ENCODE measurements at regions not wholly inside any gene's neighbourhood (a gene's known extent, or its start where the extent isn't known, plus 50 kb on each side); places are given as distances from the start of the nearest gene placed in this dataset.
A peak's percentile ranks its signal among the peaks of the same experiment; 100 is the strongest.
"Not testable (repeated sequence)": the region's sequence is repeated elsewhere in the genome, so short reads cannot be mapped to it uniquely, and the experiment has no call there.

DNA sequence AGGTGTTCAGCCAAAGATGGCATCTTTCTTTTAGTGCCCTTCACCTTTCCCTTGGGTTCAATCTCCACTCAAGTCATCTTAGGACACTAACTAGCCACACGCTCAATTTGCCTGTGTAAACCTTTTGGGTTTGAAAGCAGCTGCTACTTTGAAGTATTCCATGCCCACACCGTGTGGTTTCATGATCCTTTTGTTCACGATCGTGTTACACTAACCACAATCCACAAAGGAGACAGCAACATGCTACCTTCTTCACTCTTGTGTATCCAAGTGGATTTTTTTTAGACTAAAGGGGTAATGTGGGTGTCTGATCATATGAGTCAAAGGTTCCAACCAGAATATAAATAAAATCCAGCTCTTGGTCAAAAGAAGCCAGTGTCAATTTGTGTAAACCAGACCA, 122.7 kb upstream of the FAR2 start:
- DNase-seq: no peak
- Histone ChIP-seq H3K36me3 (ENCODE audit: control insufficient read depth, insufficient read depth, low read length) (no peaks in the 10 kb centered on the region), H3K4me3 (ENCODE audit: low read length) (no peak overlapping the region), H3K27ac (ENCODE audit: low read length) (no peak overlapping the region), H3K9me3 (ENCODE audit: control insufficient read depth, low read depth, low read length) (no peaks in the 10 kb centered on the region), H3K27me3 (ENCODE audit: control insufficient read depth, insufficient read depth, low read length) (no peaks in the 10 kb centered on the region), H3K4me1 (ENCODE audit: control insufficient read depth, insufficient read depth, low read length) (peaks cover 3% of the 10 kb centered on the region)
- WGBS (ENCODE audit: insufficient coverage, low lambda C conversion rate): no CpG with 5 or more reads among the region's 4 CpGs

- H3K4me3 ChIP-seq (ENCODE audit: low read length); H3K36me3 ChIP-seq (ENCODE audit: control insufficient read depth, insufficient read depth, low read length); H3K4me1 ChIP-seq (ENCODE audit: control insufficient read depth, insufficient read depth, low read length); H3K27me3 ChIP-seq (ENCODE audit: control insufficient read depth, insufficient read depth, low read length); DNase-seq; H3K9me3 ChIP-seq (ENCODE audit: control insufficient read depth, low read depth, low read length); H3K27ac ChIP-seq (ENCODE audit: low read length): not testable (repeated sequence)
- WGBS (ENCODE audit: insufficient coverage, low lambda C conversion rate): 84% methylated on average over 3 of the region's 8 CpGs
Measured at GRCh38 chr12:29029484-29029883, 119.6 kb upstream of the FAR2 start.

GRCh38 chr12:29030006-29030405, 119.1 kb upstream of the FAR2 start:
- Histone ChIP-seq H3K36me3 (ENCODE audit: control insufficient read depth, insufficient read depth, low read length) (no peaks in the 10 kb centered on the region), H3K4me1 (ENCODE audit: control insufficient read depth, insufficient read depth, low read length) (no peaks in the 10 kb centered on the region), H3K27me3 (ENCODE audit: control insufficient read depth, insufficient read depth, low read length) (no peaks in the 10 kb centered on the region), H3K4me3 (ENCODE audit: low read length) (no peak overlapping the region), H3K9me3 (ENCODE audit: control insufficient read depth, low read depth, low read length) (no peaks in the 10 kb centered on the region), H3K27ac (ENCODE audit: low read length) (no peak overlapping the region)
- 88% methylated on average over 1 of the region's 1 CpG for WGBS (ENCODE audit: insufficient coverage, low lambda C conversion rate)
- DNase-seq: no peak

- no peaks in the 10 kb centered on the region for H3K9me3 ChIP-seq (ENCODE audit: control insufficient read depth, low read depth, low read length)
- H3K4me1 ChIP-seq (ENCODE audit: control insufficient read depth, insufficient read depth, low read length): no peaks in the 10 kb centered on the region
- no peaks in the 10 kb centered on the region for H3K36me3 ChIP-seq (ENCODE audit: control insufficient read depth, insufficient read depth, low read length)
- no peaks in the 10 kb centered on the region for H3K27me3 ChIP-seq (ENCODE audit: control insufficient read depth, insufficient read depth, low read length)
- H3K27ac ChIP-seq (ENCODE audit: low read length): no peak overlapping the region
- H3K4me3 ChIP-seq (ENCODE audit: low read length): no peak overlapping the region
- DNase-seq: no peak
- 100% methylated on average over 1 of the region's 2 CpGs for WGBS (ENCODE audit: insufficient coverage, low lambda C conversion rate)
Measured at GRCh38 chr12:29032446-29032845, 116.6 kb upstream of the FAR2 start.

GRCh38 chr12:29033519-29033918, 115.6 kb upstream of the FAR2 start:
- H3K36me3 ChIP-seq (ENCODE audit: control insufficient read depth, insufficient read depth, low read length): no peaks in the 10 kb centered on the region
- WGBS (ENCODE audit: insufficient coverage, low lambda C conversion rate): no CpG with 5 or more reads among the region's 2 CpGs

DNA sequence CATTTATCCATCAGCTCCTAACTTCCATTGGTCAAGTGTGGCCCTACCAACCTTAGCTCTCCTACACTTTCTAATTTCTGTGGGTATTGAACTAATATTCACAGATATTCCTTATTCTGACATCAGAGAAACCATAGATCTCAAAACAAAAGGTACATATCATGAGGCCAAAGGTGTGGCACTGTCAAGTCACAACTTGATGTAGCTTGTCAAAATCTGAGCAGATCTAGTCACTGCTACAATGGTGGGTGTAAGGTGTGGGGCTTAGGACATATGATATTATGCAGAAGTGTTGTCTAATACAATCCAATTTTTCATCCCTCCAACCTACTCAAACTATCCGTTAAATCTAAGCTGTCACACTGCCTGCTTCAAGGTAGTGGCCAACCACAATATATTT, 114.0 kb upstream of the FAR2 start:
- Histone ChIP-seq H3K27ac (ENCODE audit: low read length) (no peak overlapping the region), H3K36me3 (ENCODE audit: control insufficient read depth, insufficient read depth, low read length) (no peaks in the 10 kb centered on the region), H3K9me3 (ENCODE audit: control insufficient read depth, low read depth, low read length) (no peaks in the 10 kb centered on the region), H3K4me3 (ENCODE audit: low read length) (no peak overlapping the region), H3K27me3 (ENCODE audit: control insufficient read depth, insufficient read depth, low read length) (no peaks in the 10 kb centered on the region), H3K4me1 (ENCODE audit: control insufficient read depth, insufficient read depth, low read length) (peaks cover 10% of the 10 kb centered on the region)
- WGBS (ENCODE audit: insufficient coverage, low lambda C conversion rate): 100% methylated on average over 1 of the region's 1 CpG
- DNase-seq: no peak

More at GRCh38 chr12:29033519-29033918, 115.6 kb upstream of the FAR2 start:
- H3K4me1 ChIP-seq (ENCODE audit: control insufficient read depth, insufficient read depth, low read length): no peaks in the 10 kb centered on the region
- no peak overlapping the region for H3K4me3 ChIP-seq (ENCODE audit: low read length)
- DNase-seq: no peak
- H3K27ac ChIP-seq (ENCODE audit: low read length): no peak overlapping the region
- H3K27me3 ChIP-seq (ENCODE audit: control insufficient read depth, insufficient read depth, low read length): no peaks in the 10 kb centered on the region
- H3K9me3 ChIP-seq (ENCODE audit: control insufficient read depth, low read depth, low read length): no peaks in the 10 kb centered on the region

- WGBS (ENCODE audit: insufficient coverage, low lambda C conversion rate): 0% methylated on average over 2 of the region's 3 CpGs
- peak; percentile 38 to 60 for DNase-seq
- no peak overlapping the region for H3K4me3 ChIP-seq (ENCODE audit: low read length)
- peaks cover 25% of the 10 kb centered on the region for H3K4me1 ChIP-seq (ENCODE audit: control insufficient read depth, insufficient read depth, low read length)
- H3K36me3 ChIP-seq (ENCODE audit: control insufficient read depth, insufficient read depth, low read length): no peaks in the 10 kb centered on the region
- H3K27me3 ChIP-seq (ENCODE audit: control insufficient read depth, insufficient read depth, low read length): no peaks in the 10 kb centered on the region
- H3K27ac ChIP-seq (ENCODE audit: low read length): peak overlapping the region; percentile 23
- no peaks in the 10 kb centered on the region for H3K9me3 ChIP-seq (ENCODE audit: control insufficient read depth, low read depth, low read length)
Measured at GRCh38 chr12:29039013-29039412, 110.1 kb upstream of the FAR2 start.

- Histone ChIP-seq H3K4me3 (ENCODE audit: low read length) (peak overlapping the region; percentile 35), H3K4me1 (ENCODE audit: control insufficient read depth, insufficient read depth, low read length) (peaks cover 25% of the 10 kb centered on the region), H3K36me3 (ENCODE audit: control insufficient read depth, insufficient read depth, low read length) (no peaks in the 10 kb centered on the region), H3K9me3 (ENCODE audit: control insufficient read depth, low read depth, low read length) (no peaks in the 10 kb centered on the region), H3K27me3 (ENCODE audit: control insufficient read depth, insufficient read depth, low read length) (no peaks in the 10 kb centered on the region), H3K27ac (ENCODE audit: low read length) (peak overlapping the region; percentile 86)
- peak; percentile 78 to 92 for DNase-seq
- WGBS (ENCODE audit: insufficient coverage, low lambda C conversion rate): 20% methylated on average over 2 of the region's 4 CpGs
Measured at GRCh38 chr12:29041621-29042020, 107.5 kb upstream of the FAR2 start.

GRCh38 chr12:29043069-29043468, 106.0 kb upstream of the FAR2 start:
- Histone ChIP-seq H3K27me3 (ENCODE audit: control insufficient read depth, insufficient read depth, low read length) (no peaks in the 10 kb centered on the region), H3K9me3 (ENCODE audit: control insufficient read depth, low read depth, low read length) (no peaks in the 10 kb centered on the region), H3K4me3 (ENCODE audit: low read length) (no peak overlapping the region), H3K36me3 (ENCODE audit: control insufficient read depth, insufficient read depth, low read length) (no peaks in the 10 kb centered on the region), H3K4me1 (ENCODE audit: control insufficient read depth, insufficient read depth, low read length) (peaks cover 25% of the 10 kb centered on the region), H3K27ac (ENCODE audit: low read length) (no peak overlapping the region)
- DNase-seq: no peak
- 88% methylated on average over 1 of the region's 1 CpG for WGBS (ENCODE audit: insufficient coverage, low lambda C conversion rate)

GRCh38 chr12:29044799-29045198, 104.3 kb upstream of the FAR2 start:
- Histone ChIP-seq H3K36me3 (ENCODE audit: control insufficient read depth, insufficient read depth, low read length) (no peaks in the 10 kb centered on the region), H3K4me3 (ENCODE audit: low read length) (no peak overlapping the region), H3K4me1 (ENCODE audit: control insufficient read depth, insufficient read depth, low read length) (peaks cover 17% of the 10 kb centered on the region), H3K27me3 (ENCODE audit: control insufficient read depth, insufficient read depth, low read length) (no peaks in the 10 kb centered on the region), H3K9me3 (ENCODE audit: control insufficient read depth, low read depth, low read length) (no peaks in the 10 kb centered on the region), H3K27ac (ENCODE audit: low read length) (no peak overlapping the region)
- no CpG with 5 or more reads among the region's 2 CpGs for WGBS (ENCODE audit: insufficient coverage, low lambda C conversion rate)
- DNase-seq: no peak

- WGBS (ENCODE audit: insufficient coverage, low lambda C conversion rate): 40% methylated on average over 1 of the region's 4 CpGs
- Histone ChIP-seq H3K27ac (ENCODE audit: low read length) (no peak overlapping the region), H3K36me3 (ENCODE audit: control insufficient read depth, insufficient read depth, low read length) (no peaks in the 10 kb centered on the region), H3K27me3 (ENCODE audit: control insufficient read depth, insufficient read depth, low read length) (no peaks in the 10 kb centered on the region), H3K4me1 (ENCODE audit: control insufficient read depth, insufficient read depth, low read length) (no peaks in the 10 kb centered on the region), H3K9me3 (ENCODE audit: control insufficient read depth, low read depth, low read length) (no peaks in the 10 kb centered on the region), H3K4me3 (ENCODE audit: low read length) (no peak overlapping the region)
- DNase-seq: no peak
Measured at GRCh38 chr12:29048787-29049186, 100.3 kb upstream of the FAR2 start.

Data from large intestine (tissue), 3 donors.